Hematopoietic multipotent progenitor cell treated with erythropoietin and hydrocortisone succinate and interleukin-3 and kit ligand, for 15 days (in vitro differentiated cells): ENCODE measurements at regions not wholly inside any gene's neighbourhood (a gene's known extent, or its start where the extent isn't known, plus 50 kb on each side); places are given as distances from the start of the nearest gene placed in this dataset.
"Not testable (repeated sequence)": the region's sequence is repeated elsewhere in the genome, so short reads cannot be mapped to it uniquely, and the experiment has no call there.

Experiments used
- DNase-seq: peaks from one replicate; pipeline ENCODE4 v3.0.0-alpha.2; 2015; ENCODE audit warnings: low spot score

GRCh38 chr4:55251896-55252295 lies 94.1 kb upstream of the SRD5A3 start:
- no peak for DNase-seq

DNA sequence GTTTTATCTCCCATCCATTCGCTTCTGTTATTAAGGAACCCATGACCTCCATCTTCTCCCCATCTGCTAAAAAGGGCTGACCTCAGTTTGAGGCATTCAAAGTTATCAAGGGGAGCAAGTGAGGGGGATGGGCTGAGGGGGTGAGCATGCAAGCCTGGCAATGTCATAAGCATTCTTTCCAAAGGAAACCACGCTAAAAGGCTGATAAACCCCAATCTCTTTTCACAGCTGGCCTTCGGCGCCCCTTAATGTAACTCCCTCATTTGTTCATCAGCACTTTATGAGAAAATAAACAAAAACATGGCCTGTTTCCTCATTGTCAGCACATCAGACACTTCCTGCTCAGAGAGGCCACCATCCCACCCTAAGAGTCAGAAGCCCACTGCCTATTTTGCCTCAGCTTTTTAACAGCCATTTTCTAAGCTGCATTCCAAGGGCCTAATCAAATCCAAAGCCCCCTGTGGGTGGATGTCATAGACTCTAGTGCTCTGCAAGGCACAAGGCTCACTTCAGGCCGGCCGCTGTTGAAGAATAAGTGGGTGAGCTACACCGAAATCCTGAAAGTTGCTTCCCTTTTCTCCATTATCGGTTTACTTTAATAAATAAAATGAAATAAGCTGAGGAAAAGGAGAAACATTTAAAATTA lies 92.0 kb upstream of the SRD5A3 start:
- DNase-seq: no peak

DNA sequence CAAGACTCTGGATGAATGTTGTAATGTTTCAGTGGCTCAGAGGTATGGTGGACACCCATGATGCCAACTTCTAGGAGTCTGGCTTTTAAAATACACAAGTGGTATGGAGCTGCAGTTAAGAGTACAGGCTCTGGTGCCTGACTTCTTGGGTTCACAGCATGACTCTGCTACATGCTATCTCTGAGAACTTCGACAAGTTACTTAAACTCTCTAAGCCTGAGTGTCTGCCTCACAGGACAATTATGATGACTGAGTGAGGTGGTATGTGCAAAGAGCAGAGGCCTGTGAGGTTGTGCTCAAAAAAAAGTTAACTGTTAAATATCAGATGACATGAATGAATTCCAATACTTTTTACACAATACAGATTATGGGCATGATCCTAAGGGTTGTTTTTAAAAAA lies 90.9 kb upstream of the SRD5A3 start:
- no peak for DNase-seq

- DNase-seq: no peak
These were observed 89.3 kb upstream of the SRD5A3 start for GRCh38 chr4:55256787-55257186.

DNA sequence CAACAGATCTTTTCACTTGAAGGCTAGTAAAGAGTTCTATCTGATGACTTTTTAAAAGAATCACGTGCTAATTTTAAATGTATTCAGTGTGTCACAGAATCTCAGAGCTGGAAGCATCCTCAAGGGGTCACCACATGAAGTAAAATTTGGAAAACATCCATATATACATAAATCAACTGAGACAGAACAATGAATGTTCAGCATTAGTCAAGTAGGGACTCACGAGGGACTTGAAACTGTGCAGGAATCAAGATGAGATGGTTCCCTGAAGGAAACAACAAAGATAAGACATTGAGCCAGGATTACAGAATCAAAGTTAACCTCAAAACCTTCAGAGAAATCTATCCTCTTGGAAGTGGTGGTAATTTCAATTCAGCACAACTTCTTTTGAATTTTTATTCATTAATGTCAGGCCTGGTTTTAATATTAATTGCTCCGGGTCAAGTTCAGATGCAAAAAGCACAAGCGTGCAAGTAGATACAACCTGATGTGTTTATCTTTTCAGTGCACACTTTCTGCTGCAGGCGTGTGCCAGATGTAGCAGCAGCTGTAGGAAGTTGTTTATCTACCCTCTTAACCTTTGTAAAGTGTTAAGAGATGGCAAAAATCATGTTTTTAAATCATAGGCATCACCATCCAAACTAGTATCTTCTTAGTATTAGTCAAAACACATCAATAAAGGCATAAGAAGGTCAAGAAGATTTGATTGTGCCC lies 87.7 kb upstream of the SRD5A3 start:
- no peak for DNase-seq

DNA sequence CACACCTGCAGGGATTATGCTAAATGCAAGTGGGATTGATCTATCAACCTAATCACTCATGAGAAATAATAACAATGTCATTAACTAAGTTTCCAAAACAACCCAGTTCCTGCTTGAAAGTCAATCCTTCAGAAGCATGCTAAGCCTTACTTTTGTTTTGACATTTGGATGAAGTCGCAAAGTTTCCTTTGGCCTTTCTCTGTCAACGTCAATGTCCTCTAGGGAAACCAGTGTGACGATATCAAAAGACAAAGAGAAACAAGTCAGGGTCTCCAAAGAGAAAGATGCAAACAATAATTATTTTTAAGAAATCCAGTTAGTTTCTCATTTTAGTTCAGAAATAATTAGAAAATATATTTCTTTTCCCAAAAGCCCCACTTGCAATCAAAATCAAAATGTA lies 86.7 kb upstream of the SRD5A3 start:
- DNase-seq: no peak

DNA sequence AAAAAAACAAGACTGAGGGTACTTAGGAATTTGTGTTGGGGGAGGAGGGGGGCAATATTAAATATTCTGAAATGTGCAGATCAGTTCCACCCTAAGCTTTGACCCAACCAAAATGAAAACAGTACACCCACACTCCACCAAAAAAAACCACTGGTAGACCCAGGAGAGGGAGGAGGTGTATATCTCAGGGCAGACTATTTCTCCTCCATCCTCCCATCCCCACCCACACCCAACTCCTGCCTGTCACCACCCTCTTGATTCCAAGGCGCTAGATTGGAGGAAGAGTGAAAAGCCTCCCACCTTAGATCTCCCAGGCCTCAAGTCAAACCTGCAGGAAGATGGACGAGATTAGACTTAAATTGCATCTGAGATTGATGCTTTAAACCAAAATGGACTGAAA lies 76.6 kb upstream of the SRD5A3 start:
- no peak for DNase-seq

GRCh38 chr4:55269995-55270394 lies 76.0 kb upstream of the SRD5A3 start:
- no peak for DNase-seq

GRCh38 chr4:55270481-55270880 lies 75.6 kb upstream of the SRD5A3 start:
- no peak for DNase-seq

GRCh38 chr4:55272102-55272501 lies 73.9 kb upstream of the SRD5A3 start:
- no peak for DNase-seq

GRCh38 chr4:55272589-55272988 lies 73.5 kb upstream of the SRD5A3 start:
- DNase-seq: no peak

GRCh38 chr4:55277011-55277410 lies 69.0 kb upstream of the SRD5A3 start:
- no peak for DNase-seq

GRCh38 chr4:55278316-55278715 lies 67.7 kb upstream of the SRD5A3 start:
- no peak for DNase-seq

DNA sequence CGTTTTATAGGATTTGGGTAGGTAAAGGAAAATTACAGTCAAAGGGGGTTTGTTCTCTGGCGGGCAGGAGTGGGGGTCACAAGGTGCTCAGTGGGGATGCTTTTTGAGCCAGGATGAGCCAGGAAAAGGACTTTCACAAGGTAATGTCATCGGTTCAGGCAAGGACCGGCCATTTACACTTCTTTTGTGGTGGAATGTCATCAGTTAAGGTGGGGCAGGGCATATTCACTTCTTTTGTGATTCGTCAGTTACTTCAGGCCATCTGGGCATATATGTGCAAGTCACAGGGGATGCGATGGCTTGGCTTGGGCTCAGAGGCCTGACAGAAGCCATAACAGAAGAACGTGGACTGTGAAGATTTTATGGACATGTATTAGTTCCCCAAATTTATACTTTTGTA lies 65.6 kb upstream of the SRD5A3 start:
- DNase-seq: not testable (repeated sequence)

- not testable (repeated sequence) for DNase-seq
These were observed 64.8 kb upstream of the SRD5A3 start for GRCh38 chr4:55281118-55281683.

DNA sequence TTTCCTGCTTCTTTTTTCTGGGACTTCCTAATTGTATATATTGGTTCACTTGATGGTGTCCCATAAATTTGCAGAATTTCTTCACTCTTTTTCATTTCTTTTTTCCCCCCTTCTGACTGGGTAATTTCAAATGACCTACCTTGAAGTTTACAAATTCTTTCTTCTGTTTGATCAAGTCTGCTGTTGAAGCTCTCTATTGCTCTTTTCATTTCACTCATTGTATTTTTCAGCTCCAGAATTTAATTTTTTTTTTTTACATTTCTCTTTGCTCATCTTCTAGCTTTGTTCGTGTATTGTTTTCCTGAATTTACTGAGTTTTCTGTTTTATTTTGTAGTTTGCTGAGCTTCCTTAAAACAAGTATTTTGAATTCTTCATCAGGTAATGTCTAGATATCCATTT lies 61.7 kb upstream of the SRD5A3 start:
- no peak for DNase-seq

- DNase-seq: no peak
These were observed 54.8 kb upstream of the SRD5A3 start for GRCh38 chr4:55291227-55291640.

GRCh38 chr4:55296096-55296495 lies 49.9 kb upstream of the SRD5A3 start:
- DNase-seq: no peak
